ENCODE measurements at regions not wholly inside any gene's neighbourhood (a gene's known extent, or its start where the extent isn't known, plus 50 kb on each side); places are given as distances from the start of the nearest gene placed in this dataset.
"Not testable (repeated sequence)": the region's sequence is repeated elsewhere in the genome, so short reads cannot be mapped to it uniquely, and the experiment has no call there.

- DNase-seq (ENCODE audit: low read depth in 2 of 2) = no peak
Measured at GRCh38 chr17:72470121-72470705, 349.4 kb downstream of the SOX9 start.

- no peak for DNase-seq (ENCODE audit: low read depth in 2 of 2)
Measured at GRCh38 chr17:72470734-72471133, 349.9 kb downstream of the SOX9 start.

GRCh38 chr17:72471296-72471695, 350.5 kb downstream of the SOX9 start:
- DNase-seq (ENCODE audit: low read depth in 2 of 2) = no peak

- no peak for DNase-seq (ENCODE audit: low read depth in 2 of 2)
Measured at GRCh38 chr17:72472106-72472505, 351.3 kb downstream of the SOX9 start.

- DNase-seq (ENCODE audit: low read depth in 2 of 2) = not testable (repeated sequence)
Measured at GRCh38 chr17:72472853-72473390, 352.1 kb downstream of the SOX9 start.

- DNase-seq (ENCODE audit: low read depth in 2 of 2) = no peak
Measured at GRCh38 chr17:72474243-72474642, 353.4 kb downstream of the SOX9 start.

- DNase-seq (ENCODE audit: low read depth in 2 of 2) = no peak
Measured at GRCh38 chr17:72474719-72475477, 354.1 kb downstream of the SOX9 start.

GRCh38 chr17:72476134-72476533, 355.3 kb downstream of the SOX9 start:
- no peak for DNase-seq (ENCODE audit: low read depth in 2 of 2)

GRCh38 chr17:72476575-72476986, 355.8 kb downstream of the SOX9 start:
- DNase-seq (ENCODE audit: low read depth in 2 of 2) = no peak

GRCh38 chr17:72477491-72477890, 356.7 kb downstream of the SOX9 start:
- no peak for DNase-seq (ENCODE audit: low read depth in 2 of 2)

- no peak for DNase-seq (ENCODE audit: low read depth in 2 of 2)
Measured at GRCh38 chr17:72479113-72479512, 358.3 kb downstream of the SOX9 start.

- DNase-seq (ENCODE audit: low read depth in 2 of 2) = no peak
Measured at GRCh38 chr17:72481572-72481971, 360.8 kb downstream of the SOX9 start.

GRCh38 chr17:72485596-72485995, 364.8 kb downstream of the SOX9 start:
- no peak for DNase-seq (ENCODE audit: low read depth in 2 of 2)

- DNase-seq (ENCODE audit: low read depth in 2 of 2) = no peak
Measured at GRCh38 chr17:72486806-72487205, 366.0 kb downstream of the SOX9 start.

GRCh38 chr17:72487731-72488494, 367.1 kb downstream of the SOX9 start:
- no peak for DNase-seq (ENCODE audit: low read depth in 2 of 2)

- no peak for DNase-seq (ENCODE audit: low read depth in 2 of 2)
Measured at GRCh38 chr17:72488555-72489271, 367.9 kb downstream of the SOX9 start.

GRCh38 chr17:72489272-72489641, 368.4 kb downstream of the SOX9 start:
- DNase-seq (ENCODE audit: low read depth in 2 of 2) = no peak

GRCh38 chr17:72491102-72491501, 370.3 kb downstream of the SOX9 start:
- DNase-seq (ENCODE audit: low read depth in 2 of 2) = no peak

- no peak for DNase-seq (ENCODE audit: low read depth in 2 of 2)
Measured at GRCh38 chr17:72492494-72492893, 371.7 kb downstream of the SOX9 start.

- DNase-seq (ENCODE audit: low read depth in 2 of 2) = no peak
Measured at GRCh38 chr17:72492941-72493340, 372.1 kb downstream of the SOX9 start.

GRCh38 chr17:72494566-72494965, 373.7 kb downstream of the SOX9 start:
- DNase-seq (ENCODE audit: low read depth in 2 of 2) = no peak

GRCh38 chr17:72496461-72496860, 375.6 kb downstream of the SOX9 start:
- DNase-seq (ENCODE audit: low read depth in 2 of 2) = no peak
